Upper lobe of right lung (tissue), 1 donor: ENCODE measurements at regions not wholly inside any gene's neighbourhood (a gene's known extent, or its start where the extent isn't known, plus 50 kb on each side); places are given as distances from the start of the nearest gene placed in this dataset.
A peak's percentile ranks its signal among the peaks of the same experiment; 100 is the strongest.

ENCODE experiments used
- ATAC-seq: fragments of 200-7000 bp; cut with Tn5 transposase; one replicate; pipeline ENCODE4 v1.9.1; 2020; ENCODE audit warnings: mild to moderate bottlenecking, moderate library complexity
- DNase-seq: peaks from one replicate; pipeline ENCODE4 v3.0.0-alpha.2; 2020
- H3K27ac ChIP-seq: fragments of 200-600 bp; one replicate; pipeline ENCODE4 v1.8.0; 2022
- H3K27me3 ChIP-seq: fragments of 200-600 bp; one replicate; pipeline ENCODE4 v1.8.0; 2022; ENCODE audit warnings: mild to moderate bottlenecking
- H3K36me3 ChIP-seq: fragments of 200-600 bp; one replicate; pipeline ENCODE4 v1.8.0; 2022
- H3K4me1 ChIP-seq: fragments of 200-600 bp; one replicate; pipeline ENCODE4 v1.8.0; 2022
- H3K4me3 ChIP-seq: fragments of 200-600 bp; one replicate; pipeline ENCODE4 v1.8.0; 2022; ENCODE audit warnings: mild to moderate bottlenecking
- H3K9me3 ChIP-seq: fragments of 200-600 bp; one replicate; pipeline ENCODE4 v1.8.0; 2022
- intact Hi-C: fragments of 100-400 bp; cut with DNase I; formaldehyde crosslinking; loops from one replicate; pipeline ENCODE4 v1.11.0; 2022
- TF ChIP-seq, protein P1 (sequence below): fragments of 200-600 bp; IDR thresholded peaks from one replicate; pipeline ENCODE4 v1.8.0; 2022; ENCODE audit warnings: antibody characterized with exemption
- donor health status: DM: no; HTN: yes; CAD: no; lungs with severe emphysema.

DNA sequence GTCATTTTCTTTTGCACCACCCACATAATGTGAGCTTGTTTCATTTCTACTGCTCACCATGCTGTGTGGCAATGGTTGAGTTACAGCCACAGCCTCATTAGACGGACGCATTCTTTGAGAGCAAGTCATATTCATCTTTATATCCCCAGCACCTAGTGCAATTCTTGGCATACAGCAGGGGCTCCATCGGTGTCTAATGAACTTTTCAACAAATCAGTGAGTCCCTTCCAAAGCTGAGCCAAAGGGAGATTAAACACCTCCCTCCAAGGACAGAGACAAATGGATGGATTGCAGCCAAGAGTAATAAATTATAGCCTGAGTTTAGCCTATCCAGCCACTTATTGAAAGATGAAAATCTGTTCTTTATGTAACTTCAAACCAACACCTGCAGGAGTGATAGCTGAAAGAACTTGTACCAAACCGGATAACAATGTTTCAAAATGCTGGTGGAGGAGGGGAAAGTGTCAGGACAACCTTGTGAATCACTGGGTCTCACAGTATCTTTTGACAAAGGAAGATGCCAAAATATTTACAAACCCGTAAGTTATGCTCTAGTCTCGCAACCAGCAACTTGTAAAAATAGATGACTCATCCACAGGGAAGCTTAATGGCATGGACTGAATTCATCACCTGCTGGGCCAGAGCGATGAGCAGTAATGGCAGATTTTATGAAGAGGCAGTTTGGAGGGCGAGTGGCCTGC lies 139.0 kb downstream of the PXDC1 start:
- Histone ChIP-seq H3K4me1 (no peaks in the 10 kb centered on the region), H3K4me3 (no peak overlapping the region), H3K27ac (no peak overlapping the region), H3K36me3 (no peaks in the 10 kb centered on the region), H3K9me3 (no peaks in the 10 kb centered on the region), H3K27me3 (no peaks in the 10 kb centered on the region)
- DNase-seq (no peak), ATAC-seq (no peak)
- intact Hi-C loops: no loop called here
- TF ChIP-seq, protein P1, sequence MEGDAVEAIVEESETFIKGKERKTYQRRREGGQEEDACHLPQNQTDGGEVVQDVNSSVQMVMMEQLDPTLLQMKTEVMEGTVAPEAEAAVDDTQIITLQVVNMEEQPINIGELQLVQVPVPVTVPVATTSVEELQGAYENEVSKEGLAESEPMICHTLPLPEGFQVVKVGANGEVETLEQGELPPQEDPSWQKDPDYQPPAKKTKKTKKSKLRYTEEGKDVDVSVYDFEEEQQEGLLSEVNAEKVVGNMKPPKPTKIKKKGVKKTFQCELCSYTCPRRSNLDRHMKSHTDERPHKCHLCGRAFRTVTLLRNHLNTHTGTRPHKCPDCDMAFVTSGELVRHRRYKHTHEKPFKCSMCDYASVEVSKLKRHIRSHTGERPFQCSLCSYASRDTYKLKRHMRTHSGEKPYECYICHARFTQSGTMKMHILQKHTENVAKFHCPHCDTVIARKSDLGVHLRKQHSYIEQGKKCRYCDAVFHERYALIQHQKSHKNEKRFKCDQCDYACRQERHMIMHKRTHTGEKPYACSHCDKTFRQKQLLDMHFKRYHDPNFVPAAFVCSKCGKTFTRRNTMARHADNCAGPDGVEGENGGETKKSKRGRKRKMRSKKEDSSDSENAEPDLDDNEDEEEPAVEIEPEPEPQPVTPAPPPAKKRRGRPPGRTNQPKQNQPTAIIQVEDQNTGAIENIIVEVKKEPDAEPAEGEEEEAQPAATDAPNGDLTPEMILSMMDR: no peak

DNA sequence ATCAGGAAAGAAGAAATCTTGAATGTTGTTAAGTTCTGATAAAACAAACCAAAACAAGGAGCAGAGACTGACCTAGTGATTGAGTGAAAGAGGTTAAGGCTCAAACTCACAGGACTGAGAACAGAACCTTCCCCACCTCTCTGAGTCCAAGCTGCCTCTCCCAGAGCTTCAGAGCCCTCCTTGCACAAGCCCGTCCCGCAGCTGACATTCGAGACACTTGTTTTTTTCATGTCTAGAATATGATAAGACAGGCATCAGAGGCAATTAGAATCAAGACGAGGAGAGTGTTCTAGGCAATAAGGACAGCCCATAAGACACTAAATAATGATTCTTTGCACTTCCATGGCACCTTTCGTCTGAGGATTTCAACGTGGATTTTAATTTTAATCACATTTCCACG lies 140.6 kb downstream of the PXDC1 start:
- TF ChIP-seq, protein P1: no peak
- no peak for ATAC-seq
- Histone ChIP-seq H3K36me3 (no peaks in the 10 kb centered on the region), H3K4me3 (no peak overlapping the region), H3K27ac (no peak overlapping the region), H3K9me3 (no peaks in the 10 kb centered on the region), H3K4me1 (no peaks in the 10 kb centered on the region), H3K27me3 (no peaks in the 10 kb centered on the region)
- intact Hi-C loops: no loop called here
- DNase-seq: no peak

DNA sequence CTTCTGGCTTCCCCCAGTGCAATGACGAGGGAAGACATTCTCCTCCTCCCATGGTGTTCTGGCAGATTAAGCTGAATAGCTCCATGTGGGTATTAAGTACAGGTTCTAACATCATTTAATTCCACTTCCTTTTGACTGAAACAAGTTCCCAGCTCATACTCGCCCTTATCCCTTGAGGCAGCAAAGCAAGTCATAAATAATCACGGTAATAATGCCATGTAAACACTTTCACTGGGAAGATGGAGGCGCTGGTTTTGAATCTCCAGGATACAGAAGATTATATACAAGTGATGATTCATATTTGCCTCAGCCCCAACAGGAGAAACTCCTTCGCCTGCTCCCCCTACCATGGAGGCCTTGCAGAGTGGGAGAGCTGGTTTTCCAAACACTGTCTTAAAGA lies 141.3 kb downstream of the PXDC1 start:
- Histone ChIP-seq H3K36me3 (no peaks in the 10 kb centered on the region), H3K27ac (no peak overlapping the region), H3K9me3 (no peaks in the 10 kb centered on the region), H3K27me3 (no peaks in the 10 kb centered on the region), H3K4me3 (no peak overlapping the region), H3K4me1 (no peaks in the 10 kb centered on the region)
- TF ChIP-seq, protein P1: no peak
- intact Hi-C loops: no loop called here
- DNase-seq (no peak), ATAC-seq (no peak)

DNA sequence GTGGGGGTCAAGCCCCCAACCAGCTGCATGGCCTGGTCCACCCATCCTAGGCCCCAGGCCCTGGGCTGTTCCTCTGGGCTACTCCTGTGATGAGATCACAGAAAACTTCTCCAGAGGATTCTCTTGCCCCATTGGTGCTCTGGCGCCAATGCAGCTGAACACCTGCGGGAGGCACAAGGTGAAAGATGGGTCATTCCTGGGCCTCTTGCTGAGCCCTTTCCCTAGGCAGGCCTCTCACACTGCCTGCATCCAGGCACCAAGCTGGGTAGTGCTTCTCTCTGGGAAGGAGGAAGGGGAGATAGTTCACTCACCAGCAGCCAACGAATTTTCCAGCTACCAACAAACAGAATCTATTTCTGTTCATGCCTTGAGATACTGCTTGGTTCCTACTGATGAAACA lies 142.1 kb downstream of the PXDC1 start:
- ATAC-seq (no peak), DNase-seq (no peak)
- Histone ChIP-seq H3K36me3 (no peaks in the 10 kb centered on the region), H3K4me1 (no peaks in the 10 kb centered on the region), H3K27me3 (no peaks in the 10 kb centered on the region), H3K27ac (no peak overlapping the region), H3K9me3 (no peaks in the 10 kb centered on the region), H3K4me3 (no peak overlapping the region)
- intact Hi-C loops: no loop called here
- TF ChIP-seq, protein P1: no peak

DNA sequence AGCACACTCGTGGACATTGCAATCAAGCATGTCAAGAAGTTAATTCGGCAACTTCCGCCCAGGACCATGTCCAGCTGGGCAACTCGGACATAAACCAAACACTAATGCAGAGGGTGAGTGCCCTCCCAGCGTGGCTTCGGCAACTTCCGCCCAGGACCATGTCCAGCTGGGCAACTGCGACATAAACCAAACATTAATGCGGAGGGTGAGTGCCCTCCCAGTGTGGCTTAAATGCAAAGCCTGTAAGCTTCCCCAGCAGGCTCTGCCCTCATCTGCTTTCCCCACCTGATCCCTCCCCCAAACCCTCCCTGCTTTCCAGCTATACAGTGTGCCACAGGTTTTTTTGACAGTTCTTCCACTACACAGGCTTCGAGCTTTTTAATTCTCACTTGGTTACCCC lies 143.4 kb downstream of the PXDC1 start:
- H3K4me3 ChIP-seq: no peak overlapping the region
- no peak for DNase-seq
- TF ChIP-seq, protein P1: no peak

DNA sequence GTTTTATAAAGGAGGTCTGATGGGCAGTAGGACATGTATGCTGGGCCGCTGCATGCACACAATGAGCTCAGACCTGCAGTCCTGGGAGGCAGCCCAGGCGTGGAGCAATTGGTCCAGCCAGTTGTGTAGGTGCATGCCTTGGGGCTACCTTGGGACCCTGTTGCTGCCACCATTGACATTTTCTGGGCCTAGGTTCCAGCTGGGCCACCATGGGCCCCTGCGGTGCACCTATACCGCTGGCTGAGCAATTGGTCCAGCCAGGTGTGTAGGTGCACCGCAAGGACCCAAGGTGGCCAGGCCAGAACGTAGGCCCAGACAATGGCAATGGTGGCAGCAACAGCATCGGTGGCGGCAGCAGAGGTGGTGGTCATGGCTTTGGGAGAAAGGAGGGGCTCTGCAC lies 143.9 kb downstream of the PXDC1 start:
- Histone ChIP-seq H3K27ac (no peak overlapping the region), H3K4me3 (no peak overlapping the region), H3K4me1 (no peaks in the 10 kb centered on the region), H3K27me3 (no peaks in the 10 kb centered on the region), H3K36me3 (no peaks in the 10 kb centered on the region), H3K9me3 (no peaks in the 10 kb centered on the region)
- ATAC-seq: no peak
- DNase-seq: no peak
- intact Hi-C loops: no loop called here
- TF ChIP-seq, protein P1: no peak

More for the DNA sequence above, 143.4 kb downstream of the PXDC1 start:
- intact Hi-C loops: no loop called here
- no peaks in the 10 kb centered on the region for H3K27me3 ChIP-seq
- ATAC-seq: peak; percentile 18
- H3K9me3 ChIP-seq: no peaks in the 10 kb centered on the region
- no peak overlapping the region for H3K27ac ChIP-seq
- H3K36me3 ChIP-seq: no peaks in the 10 kb centered on the region
- no peaks in the 10 kb centered on the region for H3K4me1 ChIP-seq
